Stomach smooth muscle (tissue), 2 donors: ENCODE measurements at regions not wholly inside any gene's neighbourhood (a gene's known extent, or its start where the extent isn't known, plus 50 kb on each side); places are given as distances from the start of the nearest gene placed in this dataset.
"Not testable (repeated sequence)": the region's sequence is repeated elsewhere in the genome, so short reads cannot be mapped to it uniquely, and the experiment has no call there.

Source experiments
- H3K27ac ChIP-seq: one replicate; pipeline ENCODE4 v1.7.0; 2013; ENCODE audit warnings: mild to moderate bottlenecking, low read length, inconsistent platforms
- H3K27me3 ChIP-seq, 2 donors: one replicate each; pipeline ENCODE4 v1.7.0; 2013; ENCODE audit warnings: low read length in 2 of 2; ENCODE audit not compliant: insufficient read depth in 2 of 2, control insufficient read depth in 1 of 2
- H3K36me3 ChIP-seq, 2 donors: one replicate each; pipeline ENCODE4 v1.7.0; 2013; ENCODE audit warnings: low read length in 2 of 2; ENCODE audit not compliant: control insufficient read depth in 2 of 2, insufficient read depth in 2 of 2
- H3K4me1 ChIP-seq: one replicate; pipeline ENCODE4 v1.7.0; 2013; ENCODE audit warnings: low read length; ENCODE audit not compliant: control insufficient read depth, insufficient read depth
- H3K4me3 ChIP-seq, 2 donors: one replicate each; pipeline ENCODE4 v1.7.0; 2013; ENCODE audit warnings: low read length in 2 of 2
- H3K9ac ChIP-seq, 2 donors: one replicate each; pipeline ENCODE4 v1.7.0; 2013; ENCODE audit warnings: low read length in 2 of 2, mild to moderate bottlenecking in 1 of 2
- H3K9me3 ChIP-seq, 2 donors: one replicate each; pipeline ENCODE4 v1.7.0; 2013; ENCODE audit warnings: low read length in 2 of 2; ENCODE audit not compliant: control insufficient read depth in 2 of 2
- donor health status: healthy.
- donor health status: Pancreatic carcinoma.

DNA sequence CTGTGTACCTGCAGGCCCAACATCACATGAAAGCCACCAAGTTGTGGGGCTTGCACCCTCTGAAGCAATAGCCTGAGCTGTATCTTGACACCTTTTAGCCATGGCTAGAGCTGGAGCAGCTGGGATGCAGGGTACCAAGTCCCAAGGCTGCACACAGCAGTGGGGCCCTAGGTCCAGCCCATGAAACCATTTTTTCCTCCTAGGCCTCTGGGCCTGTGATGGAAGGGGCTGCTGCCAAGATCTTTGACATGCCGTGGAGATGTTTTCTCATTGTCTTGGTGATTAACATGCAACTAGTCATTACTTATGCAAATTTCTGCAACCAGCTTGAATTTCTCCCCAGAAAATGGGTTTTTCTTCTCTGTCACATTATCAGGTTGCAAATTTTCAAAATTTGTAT lies 387.2 kb upstream of the RIOK2 start:
- H3K9me3 ChIP-seq = no peaks in the 10 kb centered on the region
- H3K27ac ChIP-seq = no peak overlapping the region
- H3K9ac ChIP-seq = no peak overlapping the region
- no peaks in the 10 kb centered on the region for H3K4me1 ChIP-seq
- no peak overlapping the region for H3K4me3 ChIP-seq
- H3K36me3 ChIP-seq = no peaks in the 10 kb centered on the region
- H3K27me3 ChIP-seq = no peaks in the 10 kb centered on the region

- no peaks in the 10 kb centered on the region for H3K9me3 ChIP-seq
These were observed 392.3 kb upstream of the RIOK2 start for GRCh38 chr5:97575322-97575721.

GRCh38 chr5:97576956-97577355 lies 393.9 kb upstream of the RIOK2 start:
- no peak overlapping the region for H3K9ac ChIP-seq
- peak overlapping the region in 1 of 2 donors; percentile 11 for H3K4me3 ChIP-seq
- no peaks in the 10 kb centered on the region for H3K4me1 ChIP-seq
- H3K27ac ChIP-seq = no peak overlapping the region
- H3K9me3 ChIP-seq = no peaks in the 10 kb centered on the region
- no peaks in the 10 kb centered on the region for H3K27me3 ChIP-seq
- H3K36me3 ChIP-seq = no peaks in the 10 kb centered on the region

More at GRCh38 chr5:97575322-97575721, 392.3 kb upstream of the RIOK2 start:
- H3K4me1 ChIP-seq = no peaks in the 10 kb centered on the region
- no peak overlapping the region for H3K4me3 ChIP-seq
- H3K36me3 ChIP-seq = no peaks in the 10 kb centered on the region
- no peaks in the 10 kb centered on the region for H3K27me3 ChIP-seq
- H3K9ac ChIP-seq = no peak overlapping the region
- H3K27ac ChIP-seq = no peak overlapping the region

GRCh38 chr5:97579977-97580376 lies 396.9 kb upstream of the RIOK2 start:
- not testable (repeated sequence) for H3K9me3 ChIP-seq, H3K36me3 ChIP-seq, H3K4me3 ChIP-seq, H3K9ac ChIP-seq, H3K27ac ChIP-seq, H3K4me1 ChIP-seq, H3K27me3 ChIP-seq

GRCh38 chr5:97580746-97581145 lies 397.7 kb upstream of the RIOK2 start:
- Histone ChIP-seq H3K9me3 (no peaks in the 10 kb centered on the region), H3K4me3 (no peak overlapping the region), H3K36me3 (no peaks in the 10 kb centered on the region), H3K4me1 (no peaks in the 10 kb centered on the region), H3K27me3 (no peaks in the 10 kb centered on the region), H3K9ac (no peak overlapping the region), H3K27ac (no peak overlapping the region)

DNA sequence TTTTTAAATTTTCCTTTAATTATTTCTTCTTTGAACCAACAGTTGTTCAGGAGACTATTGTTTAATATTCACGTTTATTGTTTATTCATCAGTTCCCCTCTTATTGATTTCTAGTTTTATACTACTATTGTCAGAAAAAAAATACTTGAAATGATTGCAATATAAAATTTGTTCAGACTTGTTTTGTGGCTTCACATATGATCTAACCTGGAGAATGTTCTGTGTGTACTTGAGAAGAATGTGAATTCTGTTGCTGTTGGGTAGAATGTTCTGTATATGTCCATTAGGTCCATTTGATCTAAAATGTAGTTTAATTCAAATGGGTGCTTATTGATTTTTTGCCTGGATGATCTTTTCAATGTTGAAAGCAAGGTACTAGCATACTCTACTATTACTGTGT lies 408.7 kb upstream of the RIOK2 start:
- no peak overlapping the region for H3K4me3 ChIP-seq
- H3K9ac ChIP-seq = no peak overlapping the region
- no peaks in the 10 kb centered on the region for H3K9me3 ChIP-seq
- no peaks in the 10 kb centered on the region for H3K4me1 ChIP-seq
- no peaks in the 10 kb centered on the region for H3K36me3 ChIP-seq
- no peaks in the 10 kb centered on the region for H3K27me3 ChIP-seq
- no peak overlapping the region for H3K27ac ChIP-seq

GRCh38 chr5:97600486-97600885 lies 417.4 kb upstream of the RIOK2 start:
- H3K27ac ChIP-seq = no peak overlapping the region
- no peak overlapping the region for H3K9ac ChIP-seq
- H3K4me1 ChIP-seq = no peaks in the 10 kb centered on the region
- H3K9me3 ChIP-seq = peaks cover 3 to 9% of the 10 kb centered on the region in 2 donors
- H3K36me3 ChIP-seq = no peaks in the 10 kb centered on the region
- H3K4me3 ChIP-seq = no peak overlapping the region
- no peaks in the 10 kb centered on the region for H3K27me3 ChIP-seq

DNA sequence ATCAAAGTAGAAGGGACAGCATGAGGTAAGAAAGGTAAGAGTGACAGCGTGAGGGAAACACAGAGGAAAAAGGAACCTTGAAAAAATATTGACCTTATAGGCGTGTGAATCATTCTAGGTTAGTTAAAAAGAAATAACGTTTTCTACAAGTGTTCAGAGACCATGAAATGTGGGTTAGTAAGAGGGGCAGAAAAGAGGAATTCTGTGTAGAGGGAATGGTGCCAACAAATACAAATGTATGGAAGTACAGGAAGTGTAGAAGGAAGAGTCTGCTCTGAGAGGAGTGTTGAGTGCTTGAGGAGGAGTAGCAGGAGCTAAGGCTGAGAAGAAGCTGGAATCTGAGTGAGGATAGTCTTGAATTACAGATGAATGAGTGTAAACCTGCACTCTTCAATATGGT lies 418.6 kb upstream of the RIOK2 start:
- peaks cover 3 to 9% of the 10 kb centered on the region in 2 donors for H3K9me3 ChIP-seq
- no peaks in the 10 kb centered on the region for H3K4me1 ChIP-seq
- no peak overlapping the region for H3K27ac ChIP-seq
- H3K27me3 ChIP-seq = no peaks in the 10 kb centered on the region
- H3K4me3 ChIP-seq = no peak overlapping the region
- H3K36me3 ChIP-seq = no peaks in the 10 kb centered on the region
- H3K9ac ChIP-seq = no peak overlapping the region

GRCh38 chr5:97606531-97606930 lies 423.5 kb upstream of the RIOK2 start:
- Histone ChIP-seq H3K27ac (no peak overlapping the region), H3K4me3 (no peak overlapping the region), H3K4me1 (no peaks in the 10 kb centered on the region), H3K9ac (no peak overlapping the region), H3K9me3 (no peaks in the 10 kb centered on the region), H3K36me3 (no peaks in the 10 kb centered on the region), H3K27me3 (no peaks in the 10 kb centered on the region)

DNA sequence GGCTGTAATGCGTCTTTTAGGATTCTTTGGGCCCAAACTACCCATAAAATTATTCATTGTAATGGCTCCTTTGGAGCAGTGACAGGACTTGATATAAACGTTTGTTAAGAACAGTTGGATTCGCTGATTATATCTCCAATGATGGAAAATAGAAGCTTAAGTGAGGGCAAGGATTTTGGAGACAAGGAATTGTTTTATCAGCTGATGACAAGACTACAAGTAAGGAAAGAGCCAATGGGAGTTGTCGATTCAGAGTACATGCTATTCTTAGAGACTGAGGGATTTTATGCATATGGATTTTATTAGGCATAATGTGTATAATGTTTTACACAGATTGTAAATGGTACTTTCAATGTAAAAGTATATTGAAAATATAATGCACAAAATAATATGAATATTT lies 425.5 kb upstream of the RIOK2 start:
- Histone ChIP-seq H3K27me3 (no peaks in the 10 kb centered on the region), H3K9me3 (no peaks in the 10 kb centered on the region), H3K4me3 (no peak overlapping the region), H3K27ac (no peak overlapping the region), H3K4me1 (no peaks in the 10 kb centered on the region), H3K9ac (no peak overlapping the region), H3K36me3 (no peaks in the 10 kb centered on the region)

- Histone ChIP-seq H3K4me1 (no peaks in the 10 kb centered on the region), H3K36me3 (no peaks in the 10 kb centered on the region), H3K27me3 (no peaks in the 10 kb centered on the region), H3K4me3 (no peak overlapping the region), H3K9ac (no peak overlapping the region), H3K27ac (no peak overlapping the region), H3K9me3 (no peaks in the 10 kb centered on the region)
These were observed 435.7 kb upstream of the RIOK2 start for GRCh38 chr5:97618721-97619120.

DNA sequence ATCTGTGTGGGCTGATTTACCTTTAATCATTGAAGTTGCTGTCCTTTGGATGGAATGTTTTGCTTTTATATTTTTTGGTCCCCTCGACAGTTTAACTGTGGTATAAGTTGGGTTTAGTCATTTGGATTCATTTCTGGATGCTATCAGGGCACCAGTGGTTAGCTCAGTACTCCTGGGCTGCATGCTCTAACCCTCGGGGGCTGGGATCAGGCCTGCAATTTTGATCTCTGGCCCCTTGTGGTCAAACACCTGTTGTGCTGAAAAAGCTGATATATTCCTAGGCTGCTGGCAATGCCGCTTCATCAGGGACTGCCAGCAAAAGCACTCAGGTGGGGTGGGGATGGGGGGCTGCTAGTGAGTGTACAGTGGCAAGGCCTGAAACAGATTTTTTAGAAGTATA lies 440.4 kb upstream of the RIOK2 start:
- no peaks in the 10 kb centered on the region for H3K4me1 ChIP-seq

More for the DNA sequence above, 440.4 kb upstream of the RIOK2 start:
- no peaks in the 10 kb centered on the region for H3K9me3 ChIP-seq
- H3K4me3 ChIP-seq = no peak overlapping the region
- H3K27ac ChIP-seq = no peak overlapping the region
- no peaks in the 10 kb centered on the region for H3K27me3 ChIP-seq
- no peak overlapping the region for H3K9ac ChIP-seq
- H3K36me3 ChIP-seq = no peaks in the 10 kb centered on the region
